Kidney epithelial cell (primary cell): ENCODE measurements at regions not wholly inside any gene's neighbourhood (a gene's known extent, or its start where the extent isn't known, plus 50 kb on each side); places are given as distances from the start of the nearest gene placed in this dataset.

Experiments used
- DNase-seq: peaks from one replicate; pipeline ENCODE4 v3.0.0-alpha.2; 2010; ENCODE audit warnings: low read depth
- H3K27me3 ChIP-seq: 2 replicates; pipeline ENCODE4 v1.6.0; 2011; ENCODE audit warnings: low read length; ENCODE audit not compliant: control insufficient read depth, insufficient read depth
- H3K36me3 ChIP-seq: 2 replicates; pipeline ENCODE4 v1.5.1; 2011; ENCODE audit warnings: low read length; ENCODE audit not compliant: control insufficient read depth, insufficient read depth
- H3K4me3 ChIP-seq: 2 replicates; pipeline ENCODE4 v1.5.1; 2011; ENCODE audit warnings: low read depth, mild to moderate bottlenecking, control low read depth, low read length
- TF ChIP-seq, protein P1 (sequence below): IDR thresholded peaks from 2 replicates; pipeline ENCODE4 v1.5.1; 2011; ENCODE audit warnings: mild to moderate bottlenecking, moderate library complexity, low read length, control low read depth, inconsistent platforms; ENCODE audit not compliant: insufficient read depth, poor library complexity, severe bottlenecking

DNA sequence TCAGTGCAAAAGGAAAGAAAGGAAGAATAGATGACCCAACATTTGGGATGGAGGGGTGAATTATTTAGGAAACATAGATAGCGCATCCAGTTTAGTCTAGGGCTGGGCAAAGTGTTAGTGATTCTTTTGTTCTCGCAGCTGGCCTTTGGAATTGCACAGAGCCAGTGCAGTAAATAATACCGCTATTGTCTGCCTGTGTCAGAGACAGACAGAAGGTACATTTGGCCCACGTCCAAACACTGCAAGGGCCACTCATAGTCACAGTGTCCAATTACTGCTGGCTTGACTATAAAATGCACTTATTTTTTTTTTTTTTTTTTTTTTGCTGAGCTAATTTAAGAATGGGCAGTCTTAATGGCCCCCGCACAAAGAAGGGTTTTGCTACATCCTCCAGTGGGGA is 638.6 kb downstream of the BCL11B start:
- TF ChIP-seq, protein P1, sequence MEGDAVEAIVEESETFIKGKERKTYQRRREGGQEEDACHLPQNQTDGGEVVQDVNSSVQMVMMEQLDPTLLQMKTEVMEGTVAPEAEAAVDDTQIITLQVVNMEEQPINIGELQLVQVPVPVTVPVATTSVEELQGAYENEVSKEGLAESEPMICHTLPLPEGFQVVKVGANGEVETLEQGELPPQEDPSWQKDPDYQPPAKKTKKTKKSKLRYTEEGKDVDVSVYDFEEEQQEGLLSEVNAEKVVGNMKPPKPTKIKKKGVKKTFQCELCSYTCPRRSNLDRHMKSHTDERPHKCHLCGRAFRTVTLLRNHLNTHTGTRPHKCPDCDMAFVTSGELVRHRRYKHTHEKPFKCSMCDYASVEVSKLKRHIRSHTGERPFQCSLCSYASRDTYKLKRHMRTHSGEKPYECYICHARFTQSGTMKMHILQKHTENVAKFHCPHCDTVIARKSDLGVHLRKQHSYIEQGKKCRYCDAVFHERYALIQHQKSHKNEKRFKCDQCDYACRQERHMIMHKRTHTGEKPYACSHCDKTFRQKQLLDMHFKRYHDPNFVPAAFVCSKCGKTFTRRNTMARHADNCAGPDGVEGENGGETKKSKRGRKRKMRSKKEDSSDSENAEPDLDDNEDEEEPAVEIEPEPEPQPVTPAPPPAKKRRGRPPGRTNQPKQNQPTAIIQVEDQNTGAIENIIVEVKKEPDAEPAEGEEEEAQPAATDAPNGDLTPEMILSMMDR: no peak
- H3K27me3 ChIP-seq: no peaks in the 10 kb centered on the region
- no peak for DNase-seq
- no peak overlapping the region for H3K4me3 ChIP-seq
- H3K36me3 ChIP-seq: no peaks in the 10 kb centered on the region

DNA sequence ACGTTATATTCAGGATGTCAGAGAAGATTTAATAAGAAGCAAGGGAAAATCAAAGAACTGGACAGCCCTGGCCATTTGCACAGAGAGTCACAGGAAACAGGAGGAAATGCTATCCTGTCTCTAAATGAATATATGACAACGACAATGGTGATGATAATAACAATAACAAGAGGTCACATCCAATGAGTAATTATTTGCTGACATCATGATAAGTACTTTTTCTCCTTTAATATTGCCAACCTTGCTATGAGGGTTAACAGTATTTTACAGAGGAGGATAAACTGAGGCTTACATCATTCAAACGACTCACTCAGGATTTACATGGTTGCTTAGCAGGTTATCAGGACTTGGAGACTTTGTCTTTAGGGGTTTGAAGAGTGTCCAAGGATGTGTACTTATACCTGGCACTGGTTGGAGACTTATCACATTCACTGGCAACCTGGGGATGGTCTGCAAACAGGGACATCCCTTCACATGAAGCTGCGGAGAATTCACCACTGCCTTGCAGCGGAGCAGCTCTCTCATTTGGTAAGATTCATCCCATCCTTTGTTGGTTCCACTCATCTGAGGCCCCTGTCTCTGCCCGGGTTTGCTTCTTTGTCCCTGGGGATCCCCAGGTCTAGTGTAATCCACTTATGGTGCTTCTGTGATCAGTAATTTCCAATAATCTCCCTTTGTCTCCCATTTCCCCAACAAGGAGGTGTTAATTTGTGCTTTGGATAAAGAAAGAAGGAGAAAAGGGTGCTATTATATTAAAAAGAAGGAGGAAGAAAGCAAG is 637.8 kb downstream of the BCL11B start:
- Histone ChIP-seq H3K4me3 (no peak overlapping the region), H3K27me3 (no peaks in the 10 kb centered on the region), H3K36me3 (no peaks in the 10 kb centered on the region)
- DNase-seq: no peak
- TF ChIP-seq, protein P1: no peak

DNA sequence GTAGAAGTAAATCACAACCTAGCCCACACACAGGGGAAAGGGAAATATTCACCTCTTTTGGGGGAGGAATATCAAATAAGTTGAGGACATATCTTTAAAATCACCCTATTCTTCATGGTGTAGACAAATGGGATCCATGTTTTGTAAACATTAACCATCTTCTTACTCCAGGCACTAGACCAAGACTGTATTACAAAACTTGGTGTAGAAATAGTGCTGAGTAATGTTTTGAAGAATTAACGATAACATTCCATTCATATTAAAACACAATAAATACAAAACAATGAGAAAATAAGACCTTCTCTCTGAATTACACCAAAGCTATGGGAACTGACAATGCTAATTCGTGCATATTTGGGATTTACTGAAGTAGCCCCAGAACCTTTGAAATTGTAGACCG is 633.6 kb downstream of the BCL11B start:
- TF ChIP-seq, protein P1: no peak
- H3K4me3 ChIP-seq: no peak overlapping the region
- no peak for DNase-seq
- H3K36me3 ChIP-seq: no peaks in the 10 kb centered on the region
- no peaks in the 10 kb centered on the region for H3K27me3 ChIP-seq

DNA sequence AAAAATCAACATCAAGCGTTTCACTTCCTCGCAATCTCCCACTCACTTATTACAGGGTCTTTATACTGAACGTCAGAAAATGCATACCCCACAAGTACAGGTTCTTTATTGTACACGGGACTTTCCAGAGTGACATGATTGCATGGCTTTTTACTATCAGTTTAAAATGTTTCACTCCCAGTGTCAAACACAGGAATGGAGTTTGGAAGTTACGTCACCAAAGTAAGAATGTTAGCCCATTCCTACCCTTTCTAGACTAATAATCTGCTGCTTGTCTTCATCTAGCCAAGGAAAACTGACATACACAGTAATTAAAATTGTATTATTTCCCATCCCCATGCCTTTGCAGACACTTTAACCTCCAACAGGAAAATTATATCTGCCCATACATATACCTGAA is 624.2 kb downstream of the BCL11B start:
- TF ChIP-seq, protein P1: no peak
- no peaks in the 10 kb centered on the region for H3K27me3 ChIP-seq
- H3K36me3 ChIP-seq: no peaks in the 10 kb centered on the region
- no peak for DNase-seq
- no peak overlapping the region for H3K4me3 ChIP-seq

DNA sequence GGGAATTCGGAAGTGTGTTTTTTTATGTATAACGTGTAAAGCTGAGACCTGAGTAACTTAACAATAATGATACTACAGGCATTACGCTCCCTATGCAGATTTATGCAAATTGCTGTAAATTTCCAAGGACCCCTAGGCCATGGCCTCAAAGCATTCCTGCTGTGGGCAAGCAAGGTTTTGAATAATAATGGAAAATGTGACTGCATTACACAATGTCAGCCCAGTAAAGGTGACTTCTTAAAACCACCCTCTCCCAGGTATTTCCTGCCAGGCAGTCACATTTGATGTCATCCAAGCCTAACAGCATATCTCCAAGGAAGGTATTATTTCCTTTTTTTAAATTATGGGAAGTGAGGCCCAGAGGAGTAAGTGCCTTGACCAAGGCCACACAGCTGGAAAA is 621.0 kb downstream of the BCL11B start:
- no peak for DNase-seq
- no peaks in the 10 kb centered on the region for H3K36me3 ChIP-seq
- TF ChIP-seq, protein P1: no peak
- no peak overlapping the region for H3K4me3 ChIP-seq
- no peaks in the 10 kb centered on the region for H3K27me3 ChIP-seq

DNA sequence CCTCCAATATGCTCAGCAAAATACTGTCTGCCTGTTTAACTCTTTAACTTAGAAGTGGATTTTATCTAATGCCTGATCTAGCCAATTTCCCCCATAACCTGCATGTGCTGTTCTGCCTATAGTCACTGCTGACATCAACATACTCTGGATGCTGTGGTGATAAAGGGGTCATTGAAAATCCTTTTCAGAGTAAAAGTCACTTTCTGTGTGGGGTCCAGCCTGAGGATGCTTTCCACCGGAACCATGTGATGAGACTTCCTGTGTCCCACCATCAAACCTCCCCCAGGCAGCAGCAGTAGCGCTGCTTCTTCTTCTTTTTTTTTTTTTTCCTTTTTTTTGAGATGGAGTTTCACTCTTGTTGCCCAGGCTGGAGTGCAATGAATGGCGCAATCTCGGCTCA is 607.0 kb downstream of the BCL11B start:
- H3K4me3 ChIP-seq: no peak overlapping the region
- no peak for DNase-seq
- H3K36me3 ChIP-seq: no peaks in the 10 kb centered on the region
- TF ChIP-seq, protein P1: no peak
- H3K27me3 ChIP-seq: no peaks in the 10 kb centered on the region
